ENCODE measurements at regions not wholly inside any gene's neighbourhood (a gene's known extent, or its start where the extent isn't known, plus 50 kb on each side); places are given as distances from the start of the nearest gene placed in this dataset.
A peak's percentile ranks its signal among the peaks of the same experiment; 100 is the strongest.
"Not testable (repeated sequence)": the region's sequence is repeated elsewhere in the genome, so short reads cannot be mapped to it uniquely, and the experiment has no call there.

GRCh38 chr4:116122124-116122523 is 963.3 kb downstream of the TRAM1L1 start:
- DNase-seq (ENCODE audit: low spot score): no peak

GRCh38 chr4:116118221-116118620 is 967.2 kb downstream of the TRAM1L1 start:
- no peak for DNase-seq (ENCODE audit: low spot score)

GRCh38 chr4:116112861-116113260 is 972.5 kb downstream of the TRAM1L1 start:
- DNase-seq (ENCODE audit: low spot score): not testable (repeated sequence)

GRCh38 chr4:116110713-116111112 is 974.7 kb downstream of the TRAM1L1 start:
- no peak for DNase-seq (ENCODE audit: low spot score)

- no peak for DNase-seq (ENCODE audit: low spot score)
Measured at GRCh38 chr4:116108606-116109005, 976.8 kb downstream of the TRAM1L1 start.

GRCh38 chr4:116101321-116101720 is 984.1 kb downstream of the TRAM1L1 start:
- no peak for DNase-seq (ENCODE audit: low spot score)

GRCh38 chr4:116099596-116099995 is 985.8 kb downstream of the TRAM1L1 start:
- no peak for DNase-seq (ENCODE audit: low spot score)

GRCh38 chr4:116097353-116097752 is 983.9 kb upstream of the NDST4 start:
- DNase-seq (ENCODE audit: low spot score): not testable (repeated sequence)

GRCh38 chr4:116092961-116093360 is 979.5 kb upstream of the NDST4 start:
- DNase-seq (ENCODE audit: low spot score): no peak

- no peak for DNase-seq (ENCODE audit: low spot score)
Measured at GRCh38 chr4:116088771-116089170, 975.4 kb upstream of the NDST4 start.

GRCh38 chr4:116082808-116083366 is 969.5 kb upstream of the NDST4 start:
- no peak for DNase-seq (ENCODE audit: low spot score)

- no peak for DNase-seq (ENCODE audit: low spot score)
Measured at GRCh38 chr4:116073051-116073450, 959.6 kb upstream of the NDST4 start.

GRCh38 chr4:116070283-116070682 is 956.9 kb upstream of the NDST4 start:
- DNase-seq (ENCODE audit: low spot score): no peak

GRCh38 chr4:116066711-116067245 is 953.4 kb upstream of the NDST4 start:
- no peak for DNase-seq (ENCODE audit: low spot score)

- DNase-seq (ENCODE audit: low spot score): no peak
Measured at GRCh38 chr4:116064331-116064730, 950.9 kb upstream of the NDST4 start.

GRCh38 chr4:116059361-116059760 is 945.9 kb upstream of the NDST4 start:
- DNase-seq (ENCODE audit: low spot score): no peak

GRCh38 chr4:116058129-116058528 is 944.7 kb upstream of the NDST4 start:
- DNase-seq (ENCODE audit: low spot score): no peak

GRCh38 chr4:116055857-116056827 is 942.7 kb upstream of the NDST4 start:
- peak; percentile 22 for DNase-seq (ENCODE audit: low spot score)

- DNase-seq (ENCODE audit: low spot score): peak; percentile 92
Measured at GRCh38 chr4:116027311-116027710, 913.9 kb upstream of the NDST4 start.

GRCh38 chr4:116024954-116025708 is 911.7 kb upstream of the NDST4 start:
- DNase-seq (ENCODE audit: low spot score): no peak

- DNase-seq (ENCODE audit: low spot score): no peak
Measured at GRCh38 chr4:116023049-116023448, 909.6 kb upstream of the NDST4 start.

- no peak for DNase-seq (ENCODE audit: low spot score)
Measured at GRCh38 chr4:116020141-116020722, 906.8 kb upstream of the NDST4 start.
